MM.1S (cell line): ENCODE measurements at regions not wholly inside any gene's neighbourhood (a gene's known extent, or its start where the extent isn't known, plus 50 kb on each side); places are given as distances from the start of the nearest gene placed in this dataset.

ENCODE experiments used
- EZH2 ChIP-seq: fragments of 300-600 bp; sonication (generic); optimal IDR thresholded peaks from 2 replicates; pipeline ENCODE3; 2017; ENCODE audit warnings: low read depth, mild to moderate bottlenecking, antibody characterized with exemption, low read length, mixed read lengths
- EZH2phosphoT487 ChIP-seq: fragments of 300-600 bp; sonication (generic); IDR thresholded peaks from 2 replicates; pipeline ENCODE4 v1.6.1; 2018; ENCODE audit warnings: antibody characterized with exemption, low read length
- TF ChIP-seq, protein P1 (sequence below): fragments of 300-600 bp; sonication (generic); IDR thresholded peaks from 2 replicates; pipeline ENCODE4 v1.5.1; 2016; ENCODE audit warnings: antibody characterized with exemption, low read length, mixed read lengths

DNA sequence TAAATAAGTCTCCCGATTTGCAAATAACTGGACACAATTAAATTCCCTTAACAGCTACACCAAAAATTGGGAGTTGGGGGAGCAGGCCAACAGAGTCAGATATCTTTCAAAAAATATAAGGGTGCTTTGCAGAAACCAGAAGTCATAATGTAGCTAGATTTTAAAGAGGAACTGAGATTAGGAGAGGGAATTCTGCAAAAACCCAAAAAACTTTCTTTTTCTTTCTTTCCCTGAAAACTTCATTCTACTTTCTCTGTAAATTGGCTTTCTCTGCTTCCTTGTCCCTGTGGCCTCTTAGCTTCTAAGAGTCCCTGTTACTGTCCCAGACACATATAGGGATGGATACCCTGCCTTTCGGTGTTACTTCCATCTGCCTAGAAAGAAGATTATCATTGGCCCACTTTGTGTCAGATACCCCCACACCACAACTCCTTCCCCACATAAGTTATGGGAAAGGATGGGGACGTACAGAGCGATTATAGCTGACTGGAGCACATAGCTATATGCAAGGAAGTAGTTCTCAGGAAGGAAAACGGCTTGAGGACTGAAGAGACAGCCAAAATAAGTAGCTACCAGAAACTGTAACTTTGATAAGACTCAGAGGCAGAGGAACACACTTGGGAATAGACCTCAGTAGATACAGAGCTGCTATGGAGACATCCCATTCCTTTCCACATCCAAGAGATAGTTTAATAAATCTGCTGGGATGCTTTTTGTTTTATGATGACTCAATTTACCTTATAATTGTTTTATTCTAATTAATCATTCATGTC is 129.1 kb upstream of the TGFBR2 start:
- TF ChIP-seq, protein P1, sequence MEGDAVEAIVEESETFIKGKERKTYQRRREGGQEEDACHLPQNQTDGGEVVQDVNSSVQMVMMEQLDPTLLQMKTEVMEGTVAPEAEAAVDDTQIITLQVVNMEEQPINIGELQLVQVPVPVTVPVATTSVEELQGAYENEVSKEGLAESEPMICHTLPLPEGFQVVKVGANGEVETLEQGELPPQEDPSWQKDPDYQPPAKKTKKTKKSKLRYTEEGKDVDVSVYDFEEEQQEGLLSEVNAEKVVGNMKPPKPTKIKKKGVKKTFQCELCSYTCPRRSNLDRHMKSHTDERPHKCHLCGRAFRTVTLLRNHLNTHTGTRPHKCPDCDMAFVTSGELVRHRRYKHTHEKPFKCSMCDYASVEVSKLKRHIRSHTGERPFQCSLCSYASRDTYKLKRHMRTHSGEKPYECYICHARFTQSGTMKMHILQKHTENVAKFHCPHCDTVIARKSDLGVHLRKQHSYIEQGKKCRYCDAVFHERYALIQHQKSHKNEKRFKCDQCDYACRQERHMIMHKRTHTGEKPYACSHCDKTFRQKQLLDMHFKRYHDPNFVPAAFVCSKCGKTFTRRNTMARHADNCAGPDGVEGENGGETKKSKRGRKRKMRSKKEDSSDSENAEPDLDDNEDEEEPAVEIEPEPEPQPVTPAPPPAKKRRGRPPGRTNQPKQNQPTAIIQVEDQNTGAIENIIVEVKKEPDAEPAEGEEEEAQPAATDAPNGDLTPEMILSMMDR = no peak
- TF ChIP-seq EZH2 (no peak), EZH2phosphoT487 (no peak)
